WTC11 (cell line): ENCODE measurements at regions not wholly inside any gene's neighbourhood (a gene's known extent, or its start where the extent isn't known, plus 50 kb on each side); places are given as distances from the start of the nearest gene placed in this dataset.

Experiments used
- ATAC-seq: fragments of 200-7000 bp; cut with Tn5 transposase; 2 replicates; pipeline ENCODE4 v1.10.0; 2021; ENCODE audit warnings: mild to moderate bottlenecking, moderate library complexity
- CTCF ChIA-PET: fragments of 300-600 bp; sonication (Branson Sonifier 250); formaldehyde crosslinking; loops from one replicate; lab custom pipeline; 2021; ENCODE audit warnings: antibody characterized with exemption; lab: Charles Lee
- POLR2A ChIA-PET: fragments of 350-600 bp; sonication (Branson Sonifier 250); formaldehyde crosslinking; loops from one replicate; lab custom pipeline; 2021; ENCODE audit warnings: antibody characterized with exemption; lab: Charles Lee
- DNase-seq: peaks from one replicate; pipeline ENCODE4 v3.0.0; 2021; ENCODE audit warnings: low spot score
- H3K27ac Mint-ChIP-seq: 2 replicates; pipeline ENCODE4 v1.8.0; 2021; ENCODE audit warnings: mixed read lengths
- H3K27me3 Mint-ChIP-seq: 2 replicates; pipeline ENCODE4 v1.8.0; 2021; ENCODE audit warnings: low read depth, mild to moderate bottlenecking, moderate library complexity, mixed read lengths
- H3K36me3 Mint-ChIP-seq: 2 replicates; pipeline ENCODE4 v1.8.0; 2021; ENCODE audit warnings: mixed read lengths
- H3K4me1 Mint-ChIP-seq: 2 replicates; pipeline ENCODE4 v1.8.0; 2022; ENCODE audit warnings: mixed read lengths
- H3K4me3 Mint-ChIP-seq: 2 replicates; pipeline ENCODE4 v1.8.0; 2021; ENCODE audit warnings: mild to moderate bottlenecking, moderate library complexity, mixed read lengths
- H3K9me3 Mint-ChIP-seq: 2 replicates; pipeline ENCODE4 v1.8.0; 2021; ENCODE audit warnings: mixed read lengths
- ATF1 ChIP-seq: sonication (generic); formaldehyde crosslinking; IDR thresholded peaks from 2 replicates; pipeline ENCODE4 v1.8.1; 2023; ENCODE audit warnings: mild to moderate bottlenecking, moderate library complexity, missing genetic modification reagents
- ATF2 ChIP-seq: sonication (generic); formaldehyde crosslinking; IDR thresholded peaks from 2 replicates; pipeline ENCODE4 v1.8.1; 2022; ENCODE audit warnings: low read depth, missing genetic modification reagents, borderline replicate concordance
- ATF3 ChIP-seq: sonication (generic); formaldehyde crosslinking; conservative IDR thresholded peaks from 2 replicates; pipeline ENCODE4 v1.8.1; 2022; ENCODE audit warnings: mild to moderate bottlenecking, missing genetic modification reagents
- CBFB ChIP-seq: sonication (generic); formaldehyde crosslinking; IDR thresholded peaks from 2 replicates; pipeline ENCODE4 v1.8.1; 2022; ENCODE audit warnings: mild to moderate bottlenecking, low read depth, missing genetic modification reagents
- ELF4 ChIP-seq: sonication (generic); formaldehyde crosslinking; IDR thresholded peaks from 2 replicates; pipeline ENCODE4 v1.8.1; 2022; ENCODE audit warnings: low read depth, mild to moderate bottlenecking, moderate library complexity, missing genetic modification reagents
- ESRRA ChIP-seq: sonication (generic); formaldehyde crosslinking; IDR thresholded peaks from 2 replicates; pipeline ENCODE4 v1.8.1; 2022; ENCODE audit warnings: mild to moderate bottlenecking, missing genetic modification reagents, borderline replicate concordance
- ETV6 ChIP-seq: sonication (generic); formaldehyde crosslinking; IDR thresholded peaks from 2 replicates; pipeline ENCODE4 v1.8.1; 2022; ENCODE audit warnings: mild to moderate bottlenecking, missing genetic modification reagents
- FOXK1 ChIP-seq: sonication (generic); formaldehyde crosslinking; IDR thresholded peaks from 2 replicates; pipeline ENCODE4 v1.8.0; 2022; ENCODE audit warnings: mild to moderate bottlenecking, moderate library complexity, missing genetic modification reagents
- GRHL2 ChIP-seq: fragments of 250-450 bp; sonication (Bioruptor Pico); IDR thresholded peaks from 2 replicates; pipeline ENCODE4 v1.8.0; 2022; ENCODE audit warnings: mild to moderate bottlenecking, moderate library complexity; ENCODE audit not compliant: insufficient replicate concordance, severe bottlenecking
- GTF2I ChIP-seq: fragments of 250-450 bp; sonication (Bioruptor Pico); conservative IDR thresholded peaks from 2 replicates; pipeline ENCODE4 v1.4.0; 2021; ENCODE audit warnings: mild to moderate bottlenecking
- JAZF1 ChIP-seq: fragments of 250-450 bp; sonication (Bioruptor Pico); IDR thresholded peaks from 2 replicates; pipeline ENCODE4 v1.9.0; 2021; ENCODE audit warnings: moderate library complexity, mild to moderate bottlenecking, inconsistent platforms
- JUN ChIP-seq: sonication (generic); formaldehyde crosslinking; IDR thresholded peaks from 2 replicates; pipeline ENCODE4 v1.8.0; 2023; ENCODE audit warnings: mild to moderate bottlenecking, missing genetic modification reagents
- MYBL2 ChIP-seq: sonication (generic); formaldehyde crosslinking; IDR thresholded peaks from 2 replicates; pipeline ENCODE4 v1.8.1; 2023; ENCODE audit warnings: mild to moderate bottlenecking, moderate library complexity, missing genetic modification reagents
- NFATC4 ChIP-seq: fragments of 250-450 bp; sonication (Bioruptor Pico); IDR thresholded peaks from 2 replicates; pipeline ENCODE4 v1.9.0; 2021; ENCODE audit warnings: mild to moderate bottlenecking
- NR2C2 ChIP-seq: sonication (generic); formaldehyde crosslinking; IDR thresholded peaks from 2 replicates; pipeline ENCODE4 v1.8.0; 2022; ENCODE audit warnings: mild to moderate bottlenecking, missing genetic modification reagents
- SOX15 ChIP-seq: fragments of 250-450 bp; sonication (Bioruptor Pico); IDR thresholded peaks from 2 replicates; pipeline ENCODE4 v1.9.0; 2021; ENCODE audit warnings: mild to moderate bottlenecking
- SP1 ChIP-seq: sonication (generic); formaldehyde crosslinking; conservative IDR thresholded peaks from 2 replicates; pipeline ENCODE4 v1.8.1; 2022; ENCODE audit warnings: missing genetic modification reagents
- ZNF232 ChIP-seq: sonication (generic); formaldehyde crosslinking; IDR thresholded peaks from 2 replicates; pipeline ENCODE4 v1.8.0; 2022; ENCODE audit warnings: mild to moderate bottlenecking, missing genetic modification reagents
- ZNF281 ChIP-seq: sonication (generic); formaldehyde crosslinking; IDR thresholded peaks from 2 replicates; pipeline ENCODE4 v1.8.0; 2023; ENCODE audit warnings: mild to moderate bottlenecking, missing genetic modification reagents
- ZNF396 ChIP-seq: fragments of 250-450 bp; sonication (Bioruptor Pico); IDR thresholded peaks from 2 replicates; pipeline ENCODE4 v1.8.0; 2021; ENCODE audit warnings: mild to moderate bottlenecking, moderate library complexity, borderline replicate concordance
- ZNF512 ChIP-seq: sonication (generic); formaldehyde crosslinking; IDR thresholded peaks from 2 replicates; pipeline ENCODE4 v1.8.1; 2022; ENCODE audit warnings: missing genetic modification reagents, borderline replicate concordance
- ZNF671 ChIP-seq: fragments of 250-450 bp; sonication (Bioruptor Pico); IDR thresholded peaks from 2 replicates; pipeline ENCODE4 v1.8.0; 2021; ENCODE audit warnings: mild to moderate bottlenecking
- TF ChIP-seq, protein P1 (sequence below): sonication (generic); formaldehyde crosslinking; IDR thresholded peaks from 2 replicates; pipeline ENCODE4 v1.8.1; 2022; ENCODE audit warnings: mild to moderate bottlenecking, missing genetic modification reagents, moderate library complexity, borderline replicate concordance
- TF ChIP-seq, protein P2 (sequence below): fragments of 250-450 bp; sonication (Bioruptor Pico); IDR thresholded peaks from 2 replicates; pipeline ENCODE4 v2.1.2; 2022; ENCODE audit warnings: mild to moderate bottlenecking, moderate library complexity
- TF ChIP-seq, protein P3 (sequence below): sonication (generic); formaldehyde crosslinking; IDR thresholded peaks from 2 replicates; pipeline ENCODE4 v1.8.1; 2022; ENCODE audit warnings: low read depth, mild to moderate bottlenecking, moderate library complexity, missing genetic modification reagents, borderline replicate concordance

GRCh38 chr4:96531836-96532235 lies 691.9 kb downstream of the PDHA2 start:
- DNase-seq (no peak), ATAC-seq (no peak)
- POLR2A ChIA-PET, result no interaction called here
- H3K36me3 Mint-ChIP-seq, result 0 out of 2 replicates have a peak, but pooled peaks cover 3% of the 10 kb centered on the region
- H3K27ac Mint-ChIP-seq, result no peak overlapping the region
- peaks cover 27% of the 10 kb centered on the region for H3K9me3 Mint-ChIP-seq
- TF ChIP-seq ESRRA (no peak), ELF4 (no peak), NFATC4 (no peak), ATF3 (CRISPR knock-in tag) (no peak), NR2C2 (CRISPR knock-in tag) (no peak), ETV6 (CRISPR knock-in tag) (no peak), SP1 (no peak), ZNF671 (CRISPR knock-in tag) (no peak), GRHL2 (CRISPR knock-in tag) (no peak), JUN (CRISPR knock-in tag) (no peak), ZNF232 (no peak)
- TF ChIP-seq, protein P1, sequence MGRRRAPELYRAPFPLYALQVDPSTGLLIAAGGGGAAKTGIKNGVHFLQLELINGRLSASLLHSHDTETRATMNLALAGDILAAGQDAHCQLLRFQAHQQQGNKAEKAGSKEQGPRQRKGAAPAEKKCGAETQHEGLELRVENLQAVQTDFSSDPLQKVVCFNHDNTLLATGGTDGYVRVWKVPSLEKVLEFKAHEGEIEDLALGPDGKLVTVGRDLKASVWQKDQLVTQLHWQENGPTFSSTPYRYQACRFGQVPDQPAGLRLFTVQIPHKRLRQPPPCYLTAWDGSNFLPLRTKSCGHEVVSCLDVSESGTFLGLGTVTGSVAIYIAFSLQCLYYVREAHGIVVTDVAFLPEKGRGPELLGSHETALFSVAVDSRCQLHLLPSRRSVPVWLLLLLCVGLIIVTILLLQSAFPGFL, result no peak
- TF ChIP-seq, protein P2, sequence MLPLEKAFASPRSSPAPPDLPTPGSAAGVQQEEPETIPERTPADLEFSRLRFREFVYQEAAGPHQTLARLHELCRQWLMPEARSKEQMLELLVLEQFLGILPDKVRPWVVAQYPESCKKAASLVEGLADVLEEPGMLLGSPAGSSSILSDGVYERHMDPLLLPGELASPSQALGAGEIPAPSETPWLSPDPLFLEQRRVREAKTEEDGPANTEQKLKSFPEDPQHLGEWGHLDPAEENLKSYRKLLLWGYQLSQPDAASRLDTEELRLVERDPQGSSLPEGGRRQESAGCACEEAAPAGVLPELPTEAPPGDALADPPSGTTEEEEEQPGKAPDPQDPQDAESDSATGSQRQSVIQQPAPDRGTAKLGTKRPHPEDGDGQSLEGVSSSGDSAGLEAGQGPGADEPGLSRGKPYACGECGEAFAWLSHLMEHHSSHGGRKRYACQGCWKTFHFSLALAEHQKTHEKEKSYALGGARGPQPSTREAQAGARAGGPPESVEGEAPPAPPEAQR (CRISPR knock-in tag), result no peak
- H3K4me1 Mint-ChIP-seq, result no peaks in the 10 kb centered on the region
- H3K27me3 Mint-ChIP-seq, result no peaks in the 10 kb centered on the region
- CTCF ChIA-PET, result no interaction called here
- H3K4me3 Mint-ChIP-seq, result no peak overlapping the region

- POLR2A ChIA-PET, result no interaction called here
- DNase-seq (no peak), ATAC-seq (no peak)
- TF ChIP-seq MYBL2 (CRISPR knock-in tag), result no peak
- TF ChIP-seq ATF1 (CRISPR knock-in tag), result no peak
- no peak for TF ChIP-seq GTF2I
- no peak for TF ChIP-seq JAZF1 (CRISPR knock-in tag)
- no peak for TF ChIP-seq ZNF396
- TF ChIP-seq ZNF281 (CRISPR knock-in tag), result no peak
- TF ChIP-seq ZNF232, result no peak
- no peak for TF ChIP-seq ZNF512 (CRISPR knock-in tag)
- TF ChIP-seq CBFB (CRISPR knock-in tag), result no peak
- TF ChIP-seq, protein P3, sequence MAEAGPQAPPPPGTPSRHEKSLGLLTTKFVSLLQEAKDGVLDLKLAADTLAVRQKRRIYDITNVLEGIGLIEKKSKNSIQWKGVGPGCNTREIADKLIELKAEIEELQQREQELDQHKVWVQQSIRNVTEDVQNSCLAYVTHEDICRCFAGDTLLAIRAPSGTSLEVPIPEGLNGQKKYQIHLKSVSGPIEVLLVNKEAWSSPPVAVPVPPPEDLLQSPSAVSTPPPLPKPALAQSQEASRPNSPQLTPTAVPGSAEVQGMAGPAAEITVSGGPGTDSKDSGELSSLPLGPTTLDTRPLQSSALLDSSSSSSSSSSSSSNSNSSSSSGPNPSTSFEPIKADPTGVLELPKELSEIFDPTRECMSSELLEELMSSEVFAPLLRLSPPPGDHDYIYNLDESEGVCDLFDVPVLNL (CRISPR knock-in tag), result no peak
- no peak for TF ChIP-seq ATF3 (CRISPR knock-in tag)
- no peak for TF ChIP-seq ATF2 (CRISPR knock-in tag)
- TF ChIP-seq SOX15 (CRISPR knock-in tag), result no peak
- TF ChIP-seq, protein P1, result no peak
- TF ChIP-seq FOXK1, result no peak
Measured at GRCh38 chr4:96543346-96543745, 703.5 kb downstream of the PDHA2 start.

More at GRCh38 chr4:96543346-96543745, 703.5 kb downstream of the PDHA2 start:
- CTCF ChIA-PET, result no interaction called here
- Mint-ChIP-seq H3K9me3 (no peaks in the 10 kb centered on the region), H3K4me1 (no peaks in the 10 kb centered on the region), H3K4me3 (no peak overlapping the region), H3K27me3 (no peaks in the 10 kb centered on the region), H3K36me3 (no peaks in the 10 kb centered on the region), H3K27ac (no peak overlapping the region)
